BJ (cell line): ENCODE measurements at regions not wholly inside any gene's neighbourhood (a gene's known extent, or its start where the extent isn't known, plus 50 kb on each side); places are given as distances from the start of the nearest gene placed in this dataset.

Experiments used
- CTCF ChIA-PET: fragments of 350-600 bp; formaldehyde crosslinking; extraction: SDS; loops from one replicate; lab custom pipeline; 2021; ENCODE audit warnings: antibody characterized with exemption, inconsistent platforms; lab: Yijun Ruan, JAX
- POLR2A ChIA-PET: fragments of 300-600 bp; sonication (Branson Sonifier 250); formaldehyde crosslinking; extraction: SDS; loops from one replicate; lab custom pipeline; 2021; ENCODE audit warnings: antibody characterized with exemption; lab: Charles Lee
- DNase-seq: peaks from one replicate; pipeline ENCODE4 v3.0.0-alpha.2; 2011; ENCODE audit warnings: low read depth
- H3K27me3 ChIP-seq: 2 replicates; pipeline ENCODE4 v1.6.0; 2011; ENCODE audit warnings: low read length; ENCODE audit not compliant: control insufficient read depth, insufficient read depth
- H3K36me3 ChIP-seq: 2 replicates; pipeline ENCODE4 v1.5.1; 2011; ENCODE audit warnings: low read length; ENCODE audit not compliant: control insufficient read depth, insufficient read depth
- H3K4me3 ChIP-seq: 2 replicates; pipeline ENCODE4 v1.5.1; 2011; ENCODE audit warnings: low read depth, mild to moderate bottlenecking, control low read depth, low read length
- TF ChIP-seq, protein P1 (sequence below): IDR thresholded peaks from 2 replicates; pipeline ENCODE4 v1.5.1; 2011; ENCODE audit warnings: low read depth, mild to moderate bottlenecking, control low read depth, inconsistent platforms, low read length, moderate library complexity; ENCODE audit not compliant: insufficient read depth

DNA sequence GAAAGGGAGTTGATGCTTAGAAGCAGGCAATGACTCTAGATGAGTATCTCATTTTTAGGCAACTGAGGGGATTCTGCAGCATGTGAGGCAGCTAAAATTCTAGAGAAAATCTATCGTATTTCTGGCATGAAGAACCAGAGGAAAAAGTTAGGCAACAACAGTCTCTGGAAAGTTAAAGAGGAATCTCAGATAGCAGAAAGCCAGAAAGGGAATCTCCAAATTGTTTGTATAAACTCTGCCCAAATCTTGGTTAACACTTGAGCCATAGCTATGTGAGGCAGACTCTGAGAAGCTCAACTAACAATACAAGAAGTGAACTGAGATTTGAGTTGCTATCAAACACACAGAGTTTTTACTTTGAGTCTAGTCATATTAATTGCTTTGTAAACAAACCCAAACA lies 215.8 kb upstream of the FZD8 start:
- DNase-seq = no peak
- ChIA-PET POLR2A (no interaction called here), CTCF (no interaction called here)
- Histone ChIP-seq H3K4me3 (no peak overlapping the region), H3K36me3 (no peaks in the 10 kb centered on the region), H3K27me3 (no peaks in the 10 kb centered on the region)
- TF ChIP-seq, protein P1, sequence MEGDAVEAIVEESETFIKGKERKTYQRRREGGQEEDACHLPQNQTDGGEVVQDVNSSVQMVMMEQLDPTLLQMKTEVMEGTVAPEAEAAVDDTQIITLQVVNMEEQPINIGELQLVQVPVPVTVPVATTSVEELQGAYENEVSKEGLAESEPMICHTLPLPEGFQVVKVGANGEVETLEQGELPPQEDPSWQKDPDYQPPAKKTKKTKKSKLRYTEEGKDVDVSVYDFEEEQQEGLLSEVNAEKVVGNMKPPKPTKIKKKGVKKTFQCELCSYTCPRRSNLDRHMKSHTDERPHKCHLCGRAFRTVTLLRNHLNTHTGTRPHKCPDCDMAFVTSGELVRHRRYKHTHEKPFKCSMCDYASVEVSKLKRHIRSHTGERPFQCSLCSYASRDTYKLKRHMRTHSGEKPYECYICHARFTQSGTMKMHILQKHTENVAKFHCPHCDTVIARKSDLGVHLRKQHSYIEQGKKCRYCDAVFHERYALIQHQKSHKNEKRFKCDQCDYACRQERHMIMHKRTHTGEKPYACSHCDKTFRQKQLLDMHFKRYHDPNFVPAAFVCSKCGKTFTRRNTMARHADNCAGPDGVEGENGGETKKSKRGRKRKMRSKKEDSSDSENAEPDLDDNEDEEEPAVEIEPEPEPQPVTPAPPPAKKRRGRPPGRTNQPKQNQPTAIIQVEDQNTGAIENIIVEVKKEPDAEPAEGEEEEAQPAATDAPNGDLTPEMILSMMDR = no peak

DNA sequence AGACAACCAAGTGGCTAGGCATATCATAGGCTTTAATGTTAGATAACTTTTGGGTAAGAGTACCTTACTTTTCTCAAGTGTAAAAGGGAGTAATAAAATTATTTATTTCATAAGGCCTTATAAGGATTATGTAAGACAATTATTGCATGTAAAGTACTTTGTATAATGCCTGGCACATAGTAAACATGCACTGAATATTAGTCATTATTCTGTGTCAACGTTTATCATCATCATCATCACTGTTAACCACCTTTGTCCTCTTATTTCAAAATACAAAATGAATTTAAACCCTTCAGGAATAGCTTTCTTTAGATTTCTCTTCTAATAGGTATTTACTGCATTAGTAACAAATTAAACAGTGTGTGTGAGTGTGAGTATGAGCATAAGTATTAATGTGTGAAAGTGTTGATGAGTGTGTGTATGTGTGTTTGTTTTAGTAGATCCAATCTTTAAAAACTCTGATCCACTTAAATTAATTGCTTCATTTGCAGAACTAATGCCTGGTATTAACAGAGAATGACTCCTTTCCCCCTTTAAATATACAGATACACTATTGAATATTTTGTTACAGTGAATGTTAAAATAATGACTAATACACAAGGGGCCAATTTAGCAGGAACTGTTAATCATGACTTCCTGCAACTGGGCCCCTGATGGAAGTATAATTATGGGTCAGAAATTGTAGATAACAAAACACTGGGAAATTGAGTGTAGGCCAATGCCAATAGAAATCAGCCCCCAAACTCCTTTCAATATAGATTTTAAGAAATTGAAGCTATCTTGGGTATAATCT lies 213.3 kb upstream of the FZD8 start:
- Histone ChIP-seq H3K4me3 (no peak overlapping the region), H3K36me3 (no peaks in the 10 kb centered on the region), H3K27me3 (no peaks in the 10 kb centered on the region)
- POLR2A ChIA-PET = no interaction called here
- CTCF ChIA-PET = no interaction called here
- DNase-seq = no peak
- TF ChIP-seq, protein P1 = no peak

DNA sequence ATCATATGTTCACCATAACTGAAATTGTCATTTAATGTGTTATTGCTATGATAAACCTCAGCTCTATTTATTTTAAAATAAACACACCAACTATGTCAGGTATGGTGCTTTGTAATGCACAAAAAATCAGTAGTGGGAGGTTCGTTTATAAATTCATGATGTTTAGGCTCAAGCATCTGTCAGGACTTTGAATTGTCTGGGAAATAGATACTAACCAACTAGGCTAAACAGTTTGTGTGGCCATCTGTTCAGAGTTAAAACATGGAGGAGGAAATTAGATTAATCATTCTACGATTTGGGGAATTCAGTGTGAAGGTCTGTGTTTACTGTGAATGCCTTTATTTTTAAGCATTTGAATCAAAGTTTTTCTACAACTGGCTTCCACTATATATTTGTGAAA lies 212.6 kb upstream of the FZD8 start:
- POLR2A ChIA-PET = no interaction called here
- no peaks in the 10 kb centered on the region for H3K27me3 ChIP-seq
- DNase-seq = no peak
- TF ChIP-seq, protein P1 = no peak
- no peak overlapping the region for H3K4me3 ChIP-seq
- no peaks in the 10 kb centered on the region for H3K36me3 ChIP-seq
- CTCF ChIA-PET = no interaction called here

DNA sequence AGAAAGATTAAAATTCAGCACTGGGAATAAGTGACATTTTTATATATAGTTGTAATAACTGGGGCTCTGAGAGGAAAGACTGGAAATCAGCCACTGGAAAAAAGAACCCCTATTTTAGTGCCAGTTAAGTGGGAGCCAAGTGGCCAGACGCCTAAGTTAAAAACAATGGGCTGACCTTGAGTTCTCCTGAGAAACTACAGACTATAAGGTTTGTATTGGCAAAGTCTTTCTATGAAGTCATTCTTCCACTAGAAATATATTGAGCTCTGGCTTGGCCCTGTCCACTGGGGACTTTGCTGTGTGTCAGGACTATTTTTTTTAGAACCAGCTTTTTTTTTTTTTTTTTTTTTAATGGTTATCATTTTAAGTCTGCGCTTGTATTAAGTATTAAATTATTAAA lies 210.6 kb upstream of the FZD8 start:
- Histone ChIP-seq H3K4me3 (no peak overlapping the region), H3K27me3 (no peaks in the 10 kb centered on the region), H3K36me3 (no peaks in the 10 kb centered on the region)
- ChIA-PET POLR2A (no interaction called here), CTCF (no interaction called here)
- TF ChIP-seq, protein P1 = no peak
- DNase-seq = no peak

DNA sequence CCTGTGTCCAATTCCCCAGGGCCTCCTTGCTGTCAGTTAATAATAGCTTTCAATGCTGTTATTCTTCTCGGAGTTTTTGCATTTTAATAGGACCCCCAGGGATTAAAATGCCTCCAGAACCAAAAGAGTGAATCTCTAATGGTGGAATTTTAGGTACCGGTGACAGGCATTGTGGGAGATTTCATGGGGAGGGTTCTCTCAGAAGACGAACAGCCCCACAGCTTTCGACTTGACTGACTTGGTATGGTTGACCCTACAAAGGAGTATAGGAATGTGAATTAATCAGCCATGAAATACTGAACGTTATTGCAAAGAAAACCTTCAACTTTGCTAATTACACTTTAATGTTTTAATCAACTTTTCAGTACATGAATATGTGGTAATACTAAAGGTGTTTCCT lies 206.3 kb upstream of the FZD8 start:
- H3K36me3 ChIP-seq = no peaks in the 10 kb centered on the region
- CTCF ChIA-PET = interaction anchor here (0.6 kb wide), 1 partner anchor 37 kb away, joined by 3 read pairs; no protein-coding TSS in a partner anchor
- H3K27me3 ChIP-seq = peaks cover 2% of the 10 kb centered on the region; the same call in 1 of the 2 replicates
- POLR2A ChIA-PET = no interaction called here
- H3K4me3 ChIP-seq = no peak overlapping the region
- no peak for DNase-seq
- TF ChIP-seq, protein P1 = no peak
